ENCODE measurements at regions not wholly inside any gene's neighbourhood (a gene's known extent, or its start where the extent isn't known, plus 50 kb on each side); places are given as distances from the start of the nearest gene placed in this dataset.

- Histone ChIP-seq H3K9ac (ENCODE audit: low read length) (no peak overlapping the region), H3K4me1 (ENCODE audit: control insufficient read depth, insufficient read depth, low read length) (no peaks in the 10 kb centered on the region), H3K36me3 (ENCODE audit: control insufficient read depth, insufficient read depth, low read length) (no peaks in the 10 kb centered on the region), H3K9me3 (ENCODE audit: control insufficient read depth, low read length) (no peaks in the 10 kb centered on the region), H3K4me3 (ENCODE audit: low read length) (no peak overlapping the region), H3K27me3 (ENCODE audit: control insufficient read depth, insufficient read depth, low read length) (no peaks in the 10 kb centered on the region)
Measured at GRCh38 chr9:108803428-108804065, 52.2 kb downstream of the ACTL7B start.

GRCh38 chr9:108802967-108803366 lies 52.8 kb downstream of the ACTL7B start:
- Histone ChIP-seq H3K4me3 (ENCODE audit: low read length) (no peak overlapping the region), H3K27me3 (ENCODE audit: control insufficient read depth, insufficient read depth, low read length) (no peaks in the 10 kb centered on the region), H3K9ac (ENCODE audit: low read length) (no peak overlapping the region), H3K36me3 (ENCODE audit: control insufficient read depth, insufficient read depth, low read length) (no peaks in the 10 kb centered on the region), H3K4me1 (ENCODE audit: control insufficient read depth, insufficient read depth, low read length) (no peaks in the 10 kb centered on the region), H3K9me3 (ENCODE audit: control insufficient read depth, low read length) (no peaks in the 10 kb centered on the region)

- Histone ChIP-seq H3K9me3 (ENCODE audit: control insufficient read depth, low read length) (no peaks in the 10 kb centered on the region), H3K36me3 (ENCODE audit: control insufficient read depth, insufficient read depth, low read length) (no peaks in the 10 kb centered on the region), H3K9ac (ENCODE audit: low read length) (no peak overlapping the region), H3K27me3 (ENCODE audit: control insufficient read depth, insufficient read depth, low read length) (no peaks in the 10 kb centered on the region), H3K4me3 (ENCODE audit: low read length) (no peak overlapping the region), H3K4me1 (ENCODE audit: control insufficient read depth, insufficient read depth, low read length) (no peaks in the 10 kb centered on the region)
Measured at GRCh38 chr9:108801949-108802348, 53.8 kb downstream of the ACTL7B start.

- Histone ChIP-seq H3K9ac (ENCODE audit: low read length) (no peak overlapping the region), H3K4me1 (ENCODE audit: control insufficient read depth, insufficient read depth, low read length) (no peaks in the 10 kb centered on the region), H3K27me3 (ENCODE audit: control insufficient read depth, insufficient read depth, low read length) (no peaks in the 10 kb centered on the region)
Measured at GRCh38 chr9:108800632-108801099, 55.1 kb downstream of the ACTL7B start.

DNA sequence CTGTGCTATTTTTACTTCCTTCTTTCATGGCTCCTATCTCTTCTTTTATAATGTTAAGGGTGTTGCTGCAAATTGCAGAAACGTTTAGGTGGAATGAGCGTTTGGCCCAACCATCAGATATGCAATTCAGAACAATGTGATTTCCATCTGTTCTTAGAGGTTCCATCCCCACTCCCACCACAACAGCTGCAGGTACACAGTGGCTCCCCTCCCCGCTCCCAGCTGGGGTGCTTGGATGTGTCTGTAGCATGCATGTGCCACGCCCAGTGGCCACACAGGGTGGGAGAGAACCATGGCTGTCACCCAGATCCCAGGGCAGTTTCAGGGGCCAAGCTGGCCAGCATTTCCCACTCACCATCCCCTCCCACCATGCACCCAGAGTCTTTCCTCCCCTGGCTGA lies 62.2 kb downstream of the ACTL7B start:
- H3K9ac ChIP-seq (ENCODE audit: low read length), result no peak overlapping the region
- no peaks in the 10 kb centered on the region for H3K27me3 ChIP-seq (ENCODE audit: control insufficient read depth, insufficient read depth, low read length)
- no peak overlapping the region for H3K4me3 ChIP-seq (ENCODE audit: low read length)
- no peaks in the 10 kb centered on the region for H3K4me1 ChIP-seq (ENCODE audit: control insufficient read depth, insufficient read depth, low read length)
- H3K36me3 ChIP-seq (ENCODE audit: control insufficient read depth, insufficient read depth, low read length), result no peaks in the 10 kb centered on the region
- no peaks in the 10 kb centered on the region for H3K9me3 ChIP-seq (ENCODE audit: control insufficient read depth, low read length)

More at GRCh38 chr9:108800632-108801099, 55.1 kb downstream of the ACTL7B start:
- Histone ChIP-seq H3K36me3 (ENCODE audit: control insufficient read depth, insufficient read depth, low read length) (no peaks in the 10 kb centered on the region), H3K9me3 (ENCODE audit: control insufficient read depth, low read length) (no peaks in the 10 kb centered on the region), H3K4me3 (ENCODE audit: low read length) (no peak overlapping the region)

- no peaks in the 10 kb centered on the region for H3K9me3 ChIP-seq (ENCODE audit: control insufficient read depth, low read length)
Measured at GRCh38 chr9:108789742-108790141, 66.0 kb downstream of the ACTL7B start.

GRCh38 chr9:108787690-108788048 lies 68.1 kb downstream of the ACTL7B start:
- Histone ChIP-seq H3K27me3 (ENCODE audit: control insufficient read depth, insufficient read depth, low read length) (no peaks in the 10 kb centered on the region), H3K4me1 (ENCODE audit: control insufficient read depth, insufficient read depth, low read length) (no peaks in the 10 kb centered on the region), H3K4me3 (ENCODE audit: low read length) (no peak overlapping the region), H3K9me3 (ENCODE audit: control insufficient read depth, low read length) (no peaks in the 10 kb centered on the region), H3K9ac (ENCODE audit: low read length) (no peak overlapping the region), H3K36me3 (ENCODE audit: control insufficient read depth, insufficient read depth, low read length) (no peaks in the 10 kb centered on the region)

More at GRCh38 chr9:108789742-108790141, 66.0 kb downstream of the ACTL7B start:
- Histone ChIP-seq H3K9ac (ENCODE audit: low read length) (no peak overlapping the region), H3K36me3 (ENCODE audit: control insufficient read depth, insufficient read depth, low read length) (no peaks in the 10 kb centered on the region), H3K4me1 (ENCODE audit: control insufficient read depth, insufficient read depth, low read length) (no peaks in the 10 kb centered on the region), H3K27me3 (ENCODE audit: control insufficient read depth, insufficient read depth, low read length) (no peaks in the 10 kb centered on the region), H3K4me3 (ENCODE audit: low read length) (no peak overlapping the region)

DNA sequence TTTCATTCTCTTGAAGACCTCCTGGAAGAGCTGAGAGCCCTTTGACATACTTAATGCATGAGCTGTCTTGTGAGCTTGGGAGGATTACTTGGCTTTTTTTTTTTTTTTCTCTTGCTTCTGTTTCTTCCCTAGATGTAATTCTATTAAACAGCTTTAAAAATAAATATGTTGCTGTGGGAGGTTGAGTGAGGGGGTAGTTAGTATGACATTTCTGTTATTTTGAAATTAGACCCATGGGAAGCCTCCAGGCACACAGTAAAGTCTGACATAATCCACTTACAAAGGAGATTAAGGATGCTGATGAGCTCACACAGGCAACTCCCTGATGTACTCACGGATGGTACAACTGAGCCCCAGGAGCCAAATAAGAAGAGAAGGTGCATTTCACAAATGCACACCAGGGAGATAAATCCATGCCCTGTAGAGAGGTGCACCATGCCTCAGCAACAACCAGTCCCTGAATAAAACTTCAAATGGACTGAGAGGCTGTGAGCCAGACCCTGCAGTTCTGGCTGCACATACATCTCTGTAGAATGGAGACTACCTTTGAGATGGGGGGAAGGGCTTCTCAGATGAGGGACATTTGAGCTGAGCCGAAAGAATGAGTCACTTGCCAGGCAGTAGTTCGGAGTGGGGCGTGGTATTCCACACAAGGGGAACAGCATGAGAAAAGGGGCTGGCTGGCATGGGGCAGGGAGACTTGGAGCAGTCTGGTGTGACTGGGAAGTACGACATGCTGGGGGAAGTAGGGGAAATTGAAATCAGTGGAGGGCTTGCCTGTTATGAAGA lies 68.7 kb downstream of the ACTL7B start:
- no peak overlapping the region for H3K4me3 ChIP-seq (ENCODE audit: low read length)
- H3K9ac ChIP-seq (ENCODE audit: low read length), result no peak overlapping the region
- H3K9me3 ChIP-seq (ENCODE audit: control insufficient read depth, low read length), result no peaks in the 10 kb centered on the region
- H3K36me3 ChIP-seq (ENCODE audit: control insufficient read depth, insufficient read depth, low read length), result no peaks in the 10 kb centered on the region
- H3K27me3 ChIP-seq (ENCODE audit: control insufficient read depth, insufficient read depth, low read length), result no peaks in the 10 kb centered on the region
- H3K4me1 ChIP-seq (ENCODE audit: control insufficient read depth, insufficient read depth, low read length), result no peaks in the 10 kb centered on the region

DNA sequence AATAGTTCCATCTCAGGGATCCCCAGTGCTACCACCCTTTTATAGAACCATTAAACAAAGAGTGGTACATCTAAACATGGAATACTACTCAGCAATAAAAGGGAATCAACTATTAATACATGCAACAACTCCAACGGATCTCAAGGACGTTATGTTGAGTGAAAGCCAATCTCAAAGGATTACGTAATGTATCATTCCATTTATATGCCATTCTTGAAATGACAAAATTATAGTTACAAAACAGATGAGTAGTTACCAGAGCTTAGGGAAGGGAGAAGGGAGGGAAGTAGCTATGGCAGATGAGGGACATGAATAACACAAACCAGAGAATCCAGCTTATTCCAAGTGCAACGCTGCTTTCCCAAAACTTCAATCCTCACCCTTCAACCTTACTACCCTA lies 69.5 kb downstream of the ACTL7B start:
- H3K9me3 ChIP-seq (ENCODE audit: control insufficient read depth, low read length), result no peaks in the 10 kb centered on the region
- H3K4me1 ChIP-seq (ENCODE audit: control insufficient read depth, insufficient read depth, low read length), result peaks cover 3% of the 10 kb centered on the region
- H3K27me3 ChIP-seq (ENCODE audit: control insufficient read depth, insufficient read depth, low read length), result no peaks in the 10 kb centered on the region
- no peak overlapping the region for H3K9ac ChIP-seq (ENCODE audit: low read length)
- no peaks in the 10 kb centered on the region for H3K36me3 ChIP-seq (ENCODE audit: control insufficient read depth, insufficient read depth, low read length)
- H3K4me3 ChIP-seq (ENCODE audit: low read length), result no peak overlapping the region

GRCh38 chr9:108784998-108785397 lies 70.8 kb downstream of the ACTL7B start:
- Histone ChIP-seq H3K27me3 (ENCODE audit: control insufficient read depth, insufficient read depth, low read length) (no peaks in the 10 kb centered on the region), H3K36me3 (ENCODE audit: control insufficient read depth, insufficient read depth, low read length) (no peaks in the 10 kb centered on the region), H3K4me3 (ENCODE audit: low read length) (no peak overlapping the region), H3K9ac (ENCODE audit: low read length) (no peak overlapping the region), H3K9me3 (ENCODE audit: control insufficient read depth, low read length) (no peaks in the 10 kb centered on the region), H3K4me1 (ENCODE audit: control insufficient read depth, insufficient read depth, low read length) (peaks cover 9% of the 10 kb centered on the region)

DNA sequence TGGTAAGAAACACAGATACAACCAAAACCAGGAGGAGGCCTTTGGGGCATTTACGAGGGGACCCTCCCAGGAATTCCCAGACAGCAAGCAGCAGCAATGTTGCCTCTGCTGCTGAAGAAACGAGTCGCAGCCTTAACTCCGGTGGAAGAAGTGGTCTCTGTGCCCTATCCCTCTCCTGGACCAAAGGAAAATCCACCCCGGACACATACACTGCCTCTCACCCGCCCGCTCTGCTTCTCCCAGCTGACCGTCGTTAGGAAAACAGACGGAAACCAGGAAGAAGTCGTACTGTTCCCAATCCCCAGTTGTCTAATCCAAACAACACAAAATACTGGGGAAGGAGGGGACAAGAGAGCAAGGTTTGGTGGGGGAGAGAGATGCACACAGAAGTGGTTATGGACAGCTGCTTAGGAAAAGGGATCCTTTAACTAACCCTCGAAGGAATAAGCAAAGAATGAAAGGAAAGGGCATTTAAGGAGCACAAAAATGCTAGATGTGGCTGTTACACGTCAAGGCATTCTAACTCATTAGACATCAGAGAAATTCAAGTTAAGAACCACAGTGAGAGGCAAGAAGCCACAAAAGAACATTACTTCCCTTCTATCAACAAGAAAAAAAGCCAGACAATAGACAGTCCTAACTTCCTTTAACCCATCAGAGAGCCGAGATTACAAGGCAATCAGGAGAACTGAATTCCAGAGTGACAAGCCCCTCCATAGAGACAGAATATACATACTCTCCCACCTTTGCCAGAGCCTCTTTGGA lies 71.9 kb downstream of the ACTL7B start:
- H3K36me3 ChIP-seq (ENCODE audit: control insufficient read depth, insufficient read depth, low read length), result no peaks in the 10 kb centered on the region
- no peaks in the 10 kb centered on the region for H3K27me3 ChIP-seq (ENCODE audit: control insufficient read depth, insufficient read depth, low read length)
- H3K9me3 ChIP-seq (ENCODE audit: control insufficient read depth, low read length), result no peaks in the 10 kb centered on the region
- H3K9ac ChIP-seq (ENCODE audit: low read length), result no peak overlapping the region
- H3K4me3 ChIP-seq (ENCODE audit: low read length), result no peak overlapping the region
- H3K4me1 ChIP-seq (ENCODE audit: control insufficient read depth, insufficient read depth, low read length), result peaks cover 9% of the 10 kb centered on the region

- H3K9ac ChIP-seq (ENCODE audit: low read length), result no peak overlapping the region
Measured at GRCh38 chr9:108783326-108783725, 72.5 kb downstream of the ACTL7B start.

More at GRCh38 chr9:108783326-108783725, 72.5 kb downstream of the ACTL7B start:
- Histone ChIP-seq H3K4me1 (ENCODE audit: control insufficient read depth, insufficient read depth, low read length) (peaks cover 9% of the 10 kb centered on the region), H3K4me3 (ENCODE audit: low read length) (no peak overlapping the region), H3K36me3 (ENCODE audit: control insufficient read depth, insufficient read depth, low read length) (no peaks in the 10 kb centered on the region), H3K27me3 (ENCODE audit: control insufficient read depth, insufficient read depth, low read length) (no peaks in the 10 kb centered on the region), H3K9me3 (ENCODE audit: control insufficient read depth, low read length) (no peaks in the 10 kb centered on the region)

All from mucosa of stomach (tissue), 1 donor.